Breast epithelium (tissue), 4 donors: ENCODE measurements at regions not wholly inside any gene's neighbourhood (a gene's known extent, or its start where the extent isn't known, plus 50 kb on each side); places are given as distances from the start of the nearest gene placed in this dataset.

Experiments
- DNase-seq, 2 donors: peaks; one replicate each; pipeline ENCODE4 v3.0.0-alpha.2; 2019; ENCODE audit warnings: low spot score in 2 of 2
- H3K27ac ChIP-seq, 2 donors: fragments of 200-600 bp; sonication (generic) in 1 of 2; one replicate each; pipeline ENCODE4 v1.5.1; 2016 to 2019; ENCODE audit warnings: mild to moderate bottlenecking in 1 of 2
- H3K27me3 ChIP-seq, 2 donors: fragments of 200-600 bp; sonication (generic) in 1 of 2; one replicate each; pipeline versions ENCODE4 v1.5.1 to v1.6.0; 2017 to 2019; ENCODE audit warnings: control low read depth in 1 of 2, mild to moderate bottlenecking in 1 of 2
- H3K36me3 ChIP-seq: fragments of 200-600 bp; one replicate; pipeline ENCODE4 v1.5.1; 2019
- H3K4me1 ChIP-seq, 2 donors: fragments of 200-600 bp; sonication (generic); one replicate each; pipeline ENCODE4 v1.5.1; 2016 to 2019; ENCODE audit warnings: control low read depth in 1 of 2
- H3K4me3 ChIP-seq, 3 donors: fragments of 200-600 bp; sonication (generic); 1 replicate in 2 of 3; 2 replicates in 1 of 3; pipeline ENCODE4 v1.5.1; 2016 to 2019; ENCODE audit warnings: mild to moderate bottlenecking in 3 of 3, moderate library complexity in 2 of 3
- H3K9me3 ChIP-seq, 2 donors: fragments of 200-600 bp; sonication (generic) in 1 of 2; one replicate each; pipeline ENCODE4 v1.5.1; 2016 to 2019; ENCODE audit warnings: control low read depth in 1 of 2
- POLR2A ChIP-seq: fragments of 450-650 bp; IDR thresholded peaks from one replicate; pipeline ENCODE4 v1.6.1; 2016; ENCODE audit warnings: antibody characterized with exemption, mild to moderate bottlenecking, moderate library complexity
- POLR2AphosphoS5 ChIP-seq, 3 donors: sonication (generic); formaldehyde crosslinking; IDR thresholded peaks; one replicate each; pipeline ENCODE4 v1.6.1; 2017; ENCODE audit warnings: antibody characterized with exemption in 3 of 3
- intact Hi-C: fragments of 100-400 bp; cut with DNase I; formaldehyde crosslinking; loops from one replicate; pipeline ENCODE4 v1.15.1; 2023; ENCODE audit warnings: low total_unique reads
- TF ChIP-seq, protein P1 (sequence below), 3 donors: fragments of 450-650 bp; IDR thresholded peaks; one replicate each; pipeline ENCODE4 v1.5.1; 2016 to 2017; ENCODE audit warnings: antibody characterized with exemption in 3 of 3, mild to moderate bottlenecking in 3 of 3, moderate library complexity in 3 of 3

DNA sequence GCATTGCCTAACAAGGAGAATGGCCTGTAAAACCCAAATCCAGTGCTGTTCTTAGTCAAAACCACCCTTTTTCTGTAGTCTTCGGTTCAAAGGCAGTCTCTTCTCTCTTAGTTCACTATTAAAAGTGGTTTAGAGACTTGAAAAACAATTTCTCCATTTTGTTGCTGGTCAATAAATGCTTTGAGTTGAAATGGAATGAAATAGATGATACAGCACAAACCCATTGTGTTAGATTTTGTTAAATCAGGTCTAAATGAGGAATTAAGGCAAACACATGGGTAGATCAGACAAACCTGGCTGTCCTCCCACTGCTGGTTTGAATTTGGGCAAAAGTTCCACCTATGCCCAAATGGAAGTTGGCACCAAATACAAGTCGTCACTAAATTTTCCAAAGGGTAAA, 150.1 kb upstream of the SERTAD2 start:
- no peaks in the 10 kb centered on the region for H3K27me3 ChIP-seq
- H3K4me3 ChIP-seq = no peak overlapping the region
- H3K9me3 ChIP-seq = no peaks in the 10 kb centered on the region
- H3K27ac ChIP-seq = no peak overlapping the region
- DNase-seq = no peak
- H3K4me1 ChIP-seq = no peaks in the 10 kb centered on the region
- intact Hi-C loops = no loop called here
- H3K36me3 ChIP-seq = no peaks in the 10 kb centered on the region
- TF ChIP-seq, protein P1, sequence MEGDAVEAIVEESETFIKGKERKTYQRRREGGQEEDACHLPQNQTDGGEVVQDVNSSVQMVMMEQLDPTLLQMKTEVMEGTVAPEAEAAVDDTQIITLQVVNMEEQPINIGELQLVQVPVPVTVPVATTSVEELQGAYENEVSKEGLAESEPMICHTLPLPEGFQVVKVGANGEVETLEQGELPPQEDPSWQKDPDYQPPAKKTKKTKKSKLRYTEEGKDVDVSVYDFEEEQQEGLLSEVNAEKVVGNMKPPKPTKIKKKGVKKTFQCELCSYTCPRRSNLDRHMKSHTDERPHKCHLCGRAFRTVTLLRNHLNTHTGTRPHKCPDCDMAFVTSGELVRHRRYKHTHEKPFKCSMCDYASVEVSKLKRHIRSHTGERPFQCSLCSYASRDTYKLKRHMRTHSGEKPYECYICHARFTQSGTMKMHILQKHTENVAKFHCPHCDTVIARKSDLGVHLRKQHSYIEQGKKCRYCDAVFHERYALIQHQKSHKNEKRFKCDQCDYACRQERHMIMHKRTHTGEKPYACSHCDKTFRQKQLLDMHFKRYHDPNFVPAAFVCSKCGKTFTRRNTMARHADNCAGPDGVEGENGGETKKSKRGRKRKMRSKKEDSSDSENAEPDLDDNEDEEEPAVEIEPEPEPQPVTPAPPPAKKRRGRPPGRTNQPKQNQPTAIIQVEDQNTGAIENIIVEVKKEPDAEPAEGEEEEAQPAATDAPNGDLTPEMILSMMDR (IDR thresholded peaks at IDR 0.05) = no peak
- TF ChIP-seq POLR2AphosphoS5 (IDR thresholded peaks at IDR 0.05) (no peak), POLR2A (no peak)

DNA sequence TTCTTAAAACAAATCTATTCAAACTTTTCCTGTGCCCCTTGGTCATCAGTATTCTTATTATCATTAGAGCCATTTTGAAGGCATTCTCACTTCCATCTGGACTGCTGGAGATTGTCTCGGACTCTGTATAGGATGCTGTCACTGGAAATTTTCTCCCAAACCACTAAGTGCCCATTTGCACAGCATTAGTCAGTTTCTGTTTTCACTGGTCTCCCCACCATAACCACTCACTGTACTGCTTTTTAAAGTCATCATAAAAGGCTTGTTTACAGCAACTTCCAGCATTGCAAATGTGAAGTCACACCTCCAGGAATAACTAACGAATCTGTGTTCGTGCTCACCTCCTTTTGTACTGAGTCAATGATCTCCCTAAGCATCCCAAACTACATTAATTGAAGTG, 150.9 kb upstream of the SERTAD2 start:
- no peaks in the 10 kb centered on the region for H3K36me3 ChIP-seq
- H3K4me1 ChIP-seq = no peaks in the 10 kb centered on the region
- H3K27me3 ChIP-seq = no peaks in the 10 kb centered on the region
- no peak for DNase-seq
- no peaks in the 10 kb centered on the region for H3K9me3 ChIP-seq
- H3K4me3 ChIP-seq = no peak overlapping the region
- H3K27ac ChIP-seq = no peak overlapping the region
- TF ChIP-seq, protein P1 (IDR thresholded peaks at IDR 0.05) = no peak
- no peak for TF ChIP-seq POLR2AphosphoS5 (IDR thresholded peaks at IDR 0.05)
- TF ChIP-seq POLR2A = no peak
- intact Hi-C loops = no loop called here

DNA sequence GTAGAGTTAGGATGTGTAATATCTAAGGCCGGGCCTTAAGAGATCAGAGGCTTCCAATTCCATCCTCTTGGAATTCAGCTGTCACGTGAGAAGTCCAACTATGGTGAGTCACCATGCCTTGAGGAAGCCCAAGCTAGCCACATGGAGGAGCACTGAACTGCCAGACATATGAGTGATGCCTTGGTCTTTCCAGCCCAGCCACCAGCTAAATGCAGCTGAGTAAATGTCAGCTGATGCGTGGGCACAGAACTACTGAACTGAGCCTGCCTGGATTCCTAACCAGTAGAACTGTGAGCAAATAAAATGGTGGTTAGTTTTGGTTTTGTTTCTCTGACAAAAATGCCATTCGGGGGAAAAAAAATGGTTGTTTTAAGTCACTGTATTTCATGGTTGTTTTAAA, 153.7 kb upstream of the SERTAD2 start:
- Histone ChIP-seq H3K9me3 (no peaks in the 10 kb centered on the region), H3K27ac (no peak overlapping the region), H3K4me3 (no peak overlapping the region), H3K4me1 (no peaks in the 10 kb centered on the region), H3K27me3 (no peaks in the 10 kb centered on the region), H3K36me3 (no peaks in the 10 kb centered on the region)
- DNase-seq = no peak
- intact Hi-C loops = no loop called here
- TF ChIP-seq POLR2A (no peak), POLR2AphosphoS5 (IDR thresholded peaks at IDR 0.05) (no peak)
- TF ChIP-seq, protein P1 (IDR thresholded peaks at IDR 0.05) = no peak

DNA sequence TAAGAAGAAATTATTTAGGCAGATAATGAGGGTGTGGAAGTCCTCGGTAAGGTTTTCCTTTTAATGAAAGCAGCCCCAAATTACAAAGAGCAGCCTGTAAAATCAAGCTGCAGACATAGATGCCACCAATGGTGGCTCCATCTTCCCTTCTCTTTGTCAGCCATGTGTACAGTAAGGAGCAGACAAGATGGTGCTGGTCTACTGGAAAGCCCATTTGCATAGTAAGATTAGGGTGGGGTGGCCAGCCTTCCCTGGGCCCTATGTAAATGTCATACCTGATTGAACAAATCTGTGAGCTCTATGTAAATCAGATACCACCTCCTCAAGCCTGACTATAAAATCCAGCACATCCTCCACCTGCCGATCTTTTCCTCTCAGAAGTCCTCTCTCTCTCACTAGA, 154.4 kb upstream of the SERTAD2 start:
- TF ChIP-seq, protein P1 (IDR thresholded peaks at IDR 0.05) = no peak
- no peak for TF ChIP-seq POLR2A
- no peak for TF ChIP-seq POLR2AphosphoS5 (IDR thresholded peaks at IDR 0.05)
- Histone ChIP-seq H3K36me3 (no peaks in the 10 kb centered on the region), H3K4me1 (no peaks in the 10 kb centered on the region), H3K9me3 (no peaks in the 10 kb centered on the region), H3K27me3 (no peaks in the 10 kb centered on the region), H3K4me3 (no peak overlapping the region), H3K27ac (no peak overlapping the region)
- intact Hi-C loops = no loop called here
- no peak for DNase-seq

DNA sequence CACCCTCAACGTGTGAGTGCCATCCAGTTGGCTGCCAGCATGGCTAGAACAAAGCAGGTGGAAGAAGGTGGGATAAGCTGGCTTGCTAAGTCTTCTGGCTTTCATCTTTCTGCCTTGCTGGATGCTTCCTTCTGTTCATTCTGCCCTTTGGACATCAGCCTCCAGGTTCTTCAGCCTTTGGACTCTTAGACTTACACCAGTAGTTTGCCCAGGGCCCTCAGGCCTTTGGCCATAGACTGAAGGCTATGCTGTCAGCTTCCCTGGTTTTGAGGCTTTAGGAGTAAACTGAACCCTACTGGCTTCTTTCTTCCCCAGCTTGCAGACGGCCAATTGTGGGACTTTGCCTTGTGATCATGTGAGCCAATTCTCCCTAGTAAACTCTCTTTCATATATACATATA, 155.0 kb upstream of the SERTAD2 start:
- H3K27me3 ChIP-seq = no peaks in the 10 kb centered on the region
- TF ChIP-seq POLR2AphosphoS5 (IDR thresholded peaks at IDR 0.05) (no peak), POLR2A (no peak)
- TF ChIP-seq, protein P1 (IDR thresholded peaks at IDR 0.05) = no peak
- H3K4me1 ChIP-seq = no peaks in the 10 kb centered on the region
- no peaks in the 10 kb centered on the region for H3K36me3 ChIP-seq
- no peaks in the 10 kb centered on the region for H3K9me3 ChIP-seq
- DNase-seq = no peak
- intact Hi-C loops = no loop called here
- no peak overlapping the region for H3K4me3 ChIP-seq
- H3K27ac ChIP-seq = no peak overlapping the region
